Effector memory CD4-positive, alpha-beta T cell (primary cell): ENCODE measurements at regions not wholly inside any gene's neighbourhood (a gene's known extent, or its start where the extent isn't known, plus 50 kb on each side); places are given as distances from the start of the nearest gene placed in this dataset.

ENCODE experiments used
- DNase-seq, 3 donors: peaks; one replicate each; pipeline ENCODE4 v3.0.0-alpha.2; 2020
- H3K27ac ChIP-seq: 2 replicates; pipeline ENCODE4 v1.7.0; 2013; ENCODE audit warnings: mild to moderate bottlenecking, low read length, moderate library complexity; ENCODE audit not compliant: insufficient read depth, poor library complexity, severe bottlenecking
- H3K27me3 ChIP-seq: replicated peaks from 2 replicates; pipeline ENCODE4 v1.7.0; 2013; ENCODE audit warnings: mild to moderate bottlenecking, low read length; ENCODE audit not compliant: insufficient read depth, control insufficient read depth, poor library complexity, severe bottlenecking
- H3K36me3 ChIP-seq: 2 replicates; pipeline ENCODE4 v1.7.0; 2013; ENCODE audit warnings: mild to moderate bottlenecking, low read length, moderate library complexity; ENCODE audit not compliant: control insufficient read depth, insufficient read depth
- H3K4me1 ChIP-seq: 2 replicates; pipeline ENCODE4 v1.7.0; 2013; ENCODE audit warnings: low read length, mild to moderate bottlenecking; ENCODE audit not compliant: control insufficient read depth, insufficient read depth, poor library complexity, severe bottlenecking
- H3K4me3 ChIP-seq: 2 replicates; pipeline ENCODE4 v1.7.0; 2013; ENCODE audit warnings: low read length, low read depth, mild to moderate bottlenecking; ENCODE audit not compliant: insufficient read depth, poor library complexity, severe bottlenecking
- H3K9me3 ChIP-seq: 2 replicates; pipeline ENCODE4 v1.7.0; 2013; ENCODE audit warnings: mild to moderate bottlenecking, low read length, moderate library complexity; ENCODE audit not compliant: control insufficient read depth

DNA sequence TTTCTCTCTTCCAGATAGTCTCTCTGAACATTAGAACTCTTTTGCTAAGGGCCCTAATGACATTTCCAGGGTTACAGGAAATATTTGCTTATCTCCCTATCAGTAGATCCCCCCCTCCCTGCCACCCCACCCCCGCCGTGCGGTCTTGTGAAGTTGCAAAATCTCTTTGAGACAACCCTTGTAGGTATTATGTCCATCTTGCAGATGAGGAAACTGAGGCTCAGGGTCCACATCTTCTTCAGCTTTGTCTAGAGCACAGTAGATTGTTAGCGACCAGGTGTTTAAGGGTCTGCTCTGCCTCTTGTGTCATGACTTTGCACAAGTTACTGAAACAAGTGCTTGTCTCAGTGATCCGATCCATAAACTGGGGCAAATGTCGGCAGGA lies 65.8 kb upstream of the GATA6 start:
- Histone ChIP-seq H3K27ac (no peak overlapping the region), H3K4me1 (no peaks in the 10 kb centered on the region), H3K27me3 (no peaks in the 10 kb centered on the region), H3K9me3 (no peaks in the 10 kb centered on the region), H3K4me3 (no peak overlapping the region), H3K36me3 (no peaks in the 10 kb centered on the region)
- DNase-seq, result no peak

DNA sequence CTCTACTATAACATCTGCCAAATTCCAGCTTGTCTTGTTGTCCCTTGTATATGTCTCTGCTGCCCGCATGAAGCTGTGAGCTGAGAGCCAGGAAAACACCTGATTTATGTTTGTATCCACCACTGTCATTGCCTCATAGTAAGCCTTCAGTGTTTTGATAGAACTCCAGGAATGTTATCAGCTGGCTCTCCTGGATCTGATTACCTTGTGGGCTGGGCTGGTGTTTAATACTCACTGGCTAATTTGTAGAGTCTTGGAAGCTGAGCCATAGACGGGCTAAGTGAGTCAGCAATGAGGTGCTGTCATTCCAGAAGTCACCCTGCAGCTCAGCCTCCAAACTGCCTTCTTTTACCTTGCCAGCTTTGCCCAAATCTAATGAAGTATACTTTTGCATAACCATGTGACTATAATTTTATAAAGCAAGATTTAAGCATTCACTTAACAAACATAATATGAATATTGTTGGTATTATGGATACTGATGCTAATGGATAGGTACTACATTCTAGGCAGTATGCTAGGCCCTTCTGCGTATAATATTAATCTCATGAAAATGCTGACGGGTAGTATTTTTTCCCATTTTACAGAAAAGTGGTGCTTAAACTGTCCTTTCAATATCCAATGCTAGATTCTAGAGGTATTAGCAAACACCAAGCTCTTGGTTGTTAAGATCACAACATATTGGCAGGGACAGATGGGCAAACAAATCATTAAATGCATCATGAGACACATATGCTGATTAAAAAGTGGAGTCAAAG lies 62.7 kb upstream of the GATA6 start:
- DNase-seq, result no peak
- Histone ChIP-seq H3K4me3 (no peak overlapping the region), H3K9me3 (no peaks in the 10 kb centered on the region), H3K27ac (no peak overlapping the region), H3K4me1 (no peaks in the 10 kb centered on the region), H3K27me3 (no peaks in the 10 kb centered on the region), H3K36me3 (no peaks in the 10 kb centered on the region)

DNA sequence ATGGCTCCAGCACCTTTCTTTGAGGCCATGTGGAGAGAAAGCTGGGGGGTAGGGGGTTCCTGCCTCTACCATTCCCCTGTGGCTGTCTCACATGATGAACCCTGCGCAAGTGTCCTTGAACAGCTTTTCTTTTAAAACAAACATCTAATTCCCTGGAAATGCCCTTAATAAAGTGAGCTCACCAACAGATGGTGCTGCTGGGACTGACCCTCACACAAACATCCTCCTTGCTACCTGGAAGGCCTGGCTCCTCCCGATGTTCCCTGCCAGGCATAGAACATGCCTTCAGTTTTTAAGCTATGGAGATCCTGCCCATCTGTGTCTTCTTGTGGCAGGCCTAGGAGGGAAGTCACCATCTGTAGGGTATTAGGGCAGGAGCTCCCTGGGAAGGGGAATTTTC lies 60.7 kb upstream of the GATA6 start:
- no peaks in the 10 kb centered on the region for H3K9me3 ChIP-seq
- no peak overlapping the region for H3K4me3 ChIP-seq
- DNase-seq, result no peak
- H3K27ac ChIP-seq, result no peak overlapping the region
- no peaks in the 10 kb centered on the region for H3K36me3 ChIP-seq
- no peaks in the 10 kb centered on the region for H3K27me3 ChIP-seq
- H3K4me1 ChIP-seq, result no peaks in the 10 kb centered on the region

DNA sequence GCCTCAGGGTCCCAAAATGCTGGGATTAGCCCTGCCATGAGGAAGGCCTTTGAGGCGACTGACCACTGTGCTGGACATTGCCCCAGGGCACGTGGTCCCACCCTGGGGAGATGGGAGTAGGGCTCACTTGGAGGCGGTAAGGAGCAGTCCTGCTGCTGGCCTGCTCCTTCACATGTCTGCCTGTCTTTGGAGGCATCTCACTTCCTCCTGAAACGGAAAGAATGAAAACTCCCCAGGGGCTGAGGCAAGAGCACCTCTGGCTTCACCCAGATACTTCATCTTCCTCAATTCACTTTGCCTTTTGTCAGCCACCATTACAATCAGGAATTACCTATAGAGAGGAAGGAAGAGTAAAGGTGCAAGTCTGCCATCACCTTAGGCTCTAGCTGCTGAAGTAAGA lies 59.9 kb upstream of the GATA6 start:
- no peak for DNase-seq
- Histone ChIP-seq H3K4me1 (no peaks in the 10 kb centered on the region), H3K9me3 (no peaks in the 10 kb centered on the region), H3K4me3 (no peak overlapping the region), H3K27ac (no peak overlapping the region), H3K36me3 (no peaks in the 10 kb centered on the region), H3K27me3 (no peaks in the 10 kb centered on the region)

DNA sequence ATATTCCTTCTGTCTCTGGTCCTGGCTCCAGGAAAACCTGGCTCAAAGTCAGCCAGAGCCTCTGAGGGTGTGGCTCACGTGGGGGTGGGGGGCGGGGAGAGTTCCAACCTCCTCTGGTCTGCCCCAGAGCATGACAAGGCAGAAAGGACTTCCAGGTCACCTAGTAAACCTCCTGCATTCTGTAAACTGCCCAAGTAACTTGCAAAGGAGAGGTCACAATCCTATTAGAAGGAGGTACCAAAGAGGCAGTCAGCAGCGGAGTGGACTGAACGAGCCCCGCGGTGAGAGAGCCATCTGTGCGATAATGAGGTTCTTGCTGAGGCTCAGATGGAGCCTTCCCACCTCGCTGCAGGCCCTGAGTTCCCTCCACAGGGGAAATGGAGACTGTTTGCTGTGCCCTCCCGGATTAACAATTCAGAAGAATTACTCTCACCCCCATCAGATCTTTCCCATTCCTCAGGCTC lies 58.9 kb upstream of the GATA6 start:
- H3K27ac ChIP-seq, result no peak overlapping the region
- no peaks in the 10 kb centered on the region for H3K4me1 ChIP-seq
- H3K36me3 ChIP-seq, result no peaks in the 10 kb centered on the region
- no peak overlapping the region for H3K4me3 ChIP-seq
- H3K9me3 ChIP-seq, result no peaks in the 10 kb centered on the region
- no peak for DNase-seq
- H3K27me3 ChIP-seq, result no peaks in the 10 kb centered on the region

DNA sequence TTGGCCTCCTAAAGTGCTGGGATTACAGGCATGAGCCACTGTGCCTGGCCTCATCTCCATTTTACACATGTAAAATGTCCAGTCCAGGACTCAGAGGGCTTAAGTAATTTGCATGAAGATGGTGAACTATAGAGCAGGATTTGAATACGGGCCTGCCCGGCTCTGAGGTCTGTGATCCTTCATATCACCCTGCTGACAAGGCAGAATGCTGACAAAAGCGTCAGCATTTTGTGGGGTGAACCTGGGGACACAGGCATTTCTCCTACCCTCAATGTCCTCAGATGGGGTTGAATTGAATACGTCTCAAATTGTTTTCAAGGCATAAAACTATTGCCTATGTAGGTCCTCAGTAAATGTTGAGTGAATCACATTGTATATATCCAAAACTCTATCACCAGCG lies 57.2 kb upstream of the GATA6 start:
- Histone ChIP-seq H3K27me3 (no peaks in the 10 kb centered on the region), H3K9me3 (no peaks in the 10 kb centered on the region), H3K4me3 (no peak overlapping the region), H3K4me1 (no peaks in the 10 kb centered on the region), H3K27ac (no peak overlapping the region), H3K36me3 (no peaks in the 10 kb centered on the region)
- no peak for DNase-seq

DNA sequence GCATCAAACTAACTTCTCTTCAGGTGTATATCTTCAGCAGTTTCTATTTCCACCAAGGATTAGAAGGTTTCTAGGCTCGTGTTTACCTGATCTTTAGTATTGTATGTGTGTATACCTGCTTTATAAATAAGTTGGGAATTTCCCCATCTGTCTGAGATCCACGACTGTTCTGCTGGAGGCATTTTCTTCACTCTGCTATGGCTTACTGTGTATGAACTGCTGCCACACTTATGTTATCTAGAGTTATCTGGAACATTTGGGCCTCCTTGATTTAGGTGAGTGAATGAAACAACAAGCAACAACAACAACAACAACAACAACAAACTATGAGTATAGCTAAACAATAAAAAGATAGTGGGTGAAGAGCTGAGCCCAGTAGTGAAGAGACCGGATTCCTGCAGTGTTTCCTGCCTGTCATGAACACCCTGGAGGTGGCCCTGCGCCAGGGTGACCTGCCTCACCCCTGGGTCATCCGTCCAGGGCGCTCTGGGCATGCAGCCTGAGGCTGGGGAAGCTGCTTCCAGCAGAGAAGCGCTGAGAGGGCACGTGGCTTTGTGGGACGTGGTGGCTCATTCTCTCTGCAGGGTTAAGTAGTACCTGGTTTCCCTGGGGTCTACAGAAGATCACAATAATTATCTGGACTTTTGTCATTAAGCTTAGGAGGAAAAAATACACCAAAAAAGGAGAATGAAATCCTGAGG lies 56.1 kb upstream of the GATA6 start:
- Histone ChIP-seq H3K36me3 (no peaks in the 10 kb centered on the region), H3K27ac (no peak overlapping the region), H3K27me3 (no peaks in the 10 kb centered on the region), H3K4me3 (no peak overlapping the region), H3K4me1 (no peaks in the 10 kb centered on the region), H3K9me3 (no peaks in the 10 kb centered on the region)
- DNase-seq, result no peak

DNA sequence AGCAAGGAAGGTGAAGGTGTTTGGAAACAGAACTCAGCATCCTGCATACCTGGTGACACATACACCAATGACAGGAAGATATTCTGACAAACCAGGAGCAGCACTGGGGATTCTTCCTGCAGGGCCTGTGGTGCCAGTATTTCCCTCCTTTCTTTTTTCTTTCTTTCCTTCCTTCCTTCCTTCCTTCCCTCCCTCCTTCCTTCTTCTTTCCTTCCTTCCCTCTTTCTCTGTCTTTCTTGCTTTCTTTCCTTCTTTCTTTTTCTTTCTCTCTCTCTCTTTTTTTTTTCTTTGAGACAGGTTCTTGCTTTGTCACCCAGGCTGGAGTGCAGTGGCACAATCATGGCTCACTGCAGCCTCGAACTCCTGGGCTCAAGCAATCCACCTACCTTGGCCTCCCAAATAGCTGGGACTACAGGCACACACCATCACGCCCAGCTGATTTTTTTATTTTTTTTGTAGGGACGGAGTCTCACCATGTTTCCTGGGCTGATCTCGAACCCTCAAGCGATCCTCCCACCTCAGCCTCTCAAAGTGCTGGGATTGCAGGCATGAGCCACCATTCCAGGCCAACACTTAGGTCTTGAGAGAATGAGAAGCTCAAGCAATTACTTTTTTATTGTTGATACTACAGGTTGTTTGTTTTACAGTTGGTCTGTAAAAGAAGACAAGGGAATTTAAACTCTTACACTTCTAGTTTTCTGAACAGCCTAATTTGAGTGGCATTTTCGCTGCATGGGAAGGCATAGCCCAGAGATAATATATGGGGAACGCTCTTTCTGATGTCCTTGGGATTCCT lies 54.7 kb upstream of the GATA6 start:
- no peaks in the 10 kb centered on the region for H3K9me3 ChIP-seq
- no peaks in the 10 kb centered on the region for H3K4me1 ChIP-seq
- no peak overlapping the region for H3K4me3 ChIP-seq
- DNase-seq, result no peak
- no peaks in the 10 kb centered on the region for H3K27me3 ChIP-seq
- H3K36me3 ChIP-seq, result no peaks in the 10 kb centered on the region
- no peak overlapping the region for H3K27ac ChIP-seq

DNA sequence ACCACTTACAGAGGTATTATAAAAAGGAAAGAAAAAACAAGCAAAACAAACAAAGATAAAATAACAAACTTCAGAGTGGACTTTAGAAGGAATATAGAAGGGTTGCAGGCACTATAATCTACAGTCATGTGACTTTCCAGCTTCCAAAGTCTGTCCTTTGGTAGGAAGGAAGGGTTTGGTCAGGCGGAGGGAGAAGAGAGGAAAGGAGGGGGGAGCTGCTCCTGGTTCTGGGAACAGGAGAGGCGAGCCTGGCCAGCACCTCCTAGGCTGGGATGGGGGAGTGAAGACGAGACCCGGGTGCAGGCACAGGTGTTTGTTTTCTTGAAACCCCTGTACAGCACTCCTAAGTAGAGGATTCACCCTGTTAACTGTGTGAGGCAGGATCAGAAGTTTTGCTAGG lies 53.8 kb upstream of the GATA6 start:
- H3K4me3 ChIP-seq, result no peak overlapping the region
- DNase-seq, result no peak
- H3K4me1 ChIP-seq, result no peaks in the 10 kb centered on the region
- H3K27me3 ChIP-seq, result no peaks in the 10 kb centered on the region
- no peaks in the 10 kb centered on the region for H3K36me3 ChIP-seq
- H3K27ac ChIP-seq, result no peak overlapping the region
- no peaks in the 10 kb centered on the region for H3K9me3 ChIP-seq
